CD4-positive, alpha-beta T cell treated with Interleukin-2 at 100 ng/mL for 4 hours (primary cell): ENCODE measurements at regions not wholly inside any gene's neighbourhood (a gene's known extent, or its start where the extent isn't known, plus 50 kb on each side); places are given as distances from the start of the nearest gene placed in this dataset.

ENCODE experiments used
- DNase-seq: peaks from one replicate; pipeline ENCODE4 v3.0.0-alpha.2; 2020; ENCODE audit warnings: low spot score

DNA sequence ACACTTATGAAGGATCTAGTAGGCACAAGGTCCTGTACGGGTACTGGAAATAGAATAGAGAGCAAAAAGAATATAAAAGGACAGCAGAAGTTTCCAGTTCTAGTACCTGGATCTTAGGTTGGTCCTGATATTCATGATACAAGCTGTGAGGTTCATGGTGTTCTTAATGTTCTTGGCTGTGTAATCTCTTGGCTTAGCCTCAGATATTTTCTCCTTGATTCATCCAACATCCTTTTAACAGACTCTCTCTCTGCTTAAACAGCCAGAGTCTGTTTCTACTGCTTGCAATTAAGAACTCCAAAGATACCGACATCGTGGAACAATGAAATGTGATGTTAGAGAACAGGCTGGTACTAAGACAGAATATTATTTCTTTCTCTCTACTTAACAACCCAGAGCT, 49.9 kb downstream of the CNTN3 start:
- no peak for DNase-seq

GRCh38 chr3:74562558-74563269, 51.7 kb downstream of the CNTN3 start:
- no peak for DNase-seq

- DNase-seq: no peak
Measured at GRCh38 chr3:74561881-74562280, 52.6 kb downstream of the CNTN3 start.

DNA sequence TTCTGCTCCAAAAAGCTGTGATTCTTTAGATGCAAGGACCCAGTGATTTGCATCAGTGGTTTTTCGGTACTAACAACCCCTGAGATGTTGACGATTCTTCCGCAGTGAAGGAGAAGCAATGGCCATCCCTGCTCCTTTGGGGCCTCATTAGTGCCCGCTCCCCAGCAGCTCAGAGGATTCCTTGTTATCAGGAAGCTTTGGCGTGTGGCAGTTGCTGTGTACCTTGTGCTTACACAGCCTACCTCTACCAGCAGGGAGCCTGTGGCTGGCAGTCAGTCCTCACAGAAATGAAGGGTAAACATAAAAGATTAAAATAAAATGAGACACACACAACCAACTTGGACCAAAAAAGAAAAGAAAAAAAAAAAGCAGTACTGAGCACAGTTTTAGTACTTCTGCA, 55.2 kb downstream of the CNTN3 start:
- DNase-seq: no peak

DNA sequence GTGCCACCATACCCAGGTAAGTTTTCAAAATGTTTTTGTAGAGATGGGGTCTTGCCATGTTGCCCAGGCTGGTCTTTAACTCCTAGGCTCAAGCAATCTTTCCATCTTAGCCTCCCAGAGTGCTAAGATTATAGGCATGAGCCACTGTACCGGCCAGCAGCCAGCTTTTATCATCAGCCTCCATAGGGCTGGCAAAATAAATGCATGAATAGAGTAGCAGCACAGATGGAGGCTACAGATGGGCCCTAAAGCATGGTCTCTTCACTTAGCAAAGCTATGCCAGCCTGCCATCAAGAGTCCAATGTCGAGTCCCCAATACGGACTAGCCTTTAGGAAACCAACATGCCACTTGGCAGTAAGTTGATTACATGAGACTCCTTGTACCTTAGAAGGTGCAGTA, 63.8 kb downstream of the CNTN3 start:
- no peak for DNase-seq

- DNase-seq: no peak
Measured at GRCh38 chr3:74546426-74546825, 68.0 kb downstream of the CNTN3 start.

- DNase-seq: no peak
Measured at GRCh38 chr3:74542441-74542840, 72.0 kb downstream of the CNTN3 start.

DNA sequence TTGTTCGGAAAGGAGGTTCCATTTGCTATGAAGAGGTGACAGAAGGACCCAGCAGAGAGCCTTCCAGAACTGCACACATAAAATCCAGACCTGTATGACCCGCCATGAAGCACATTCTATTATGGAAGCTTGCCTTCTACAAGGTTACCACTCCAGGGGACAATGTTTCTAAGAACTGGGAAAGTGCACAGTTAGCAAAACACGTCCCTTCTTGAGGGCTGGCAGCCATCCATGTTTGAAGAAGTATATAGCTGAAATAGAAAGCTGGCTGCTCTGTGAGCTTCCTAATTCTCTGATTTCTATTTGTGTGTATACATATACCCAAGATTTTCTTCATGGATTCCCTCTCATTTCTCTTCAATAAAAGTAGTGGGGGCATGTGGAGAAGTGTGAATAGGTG, 74.6 kb downstream of the CNTN3 start:
- no peak for DNase-seq

DNA sequence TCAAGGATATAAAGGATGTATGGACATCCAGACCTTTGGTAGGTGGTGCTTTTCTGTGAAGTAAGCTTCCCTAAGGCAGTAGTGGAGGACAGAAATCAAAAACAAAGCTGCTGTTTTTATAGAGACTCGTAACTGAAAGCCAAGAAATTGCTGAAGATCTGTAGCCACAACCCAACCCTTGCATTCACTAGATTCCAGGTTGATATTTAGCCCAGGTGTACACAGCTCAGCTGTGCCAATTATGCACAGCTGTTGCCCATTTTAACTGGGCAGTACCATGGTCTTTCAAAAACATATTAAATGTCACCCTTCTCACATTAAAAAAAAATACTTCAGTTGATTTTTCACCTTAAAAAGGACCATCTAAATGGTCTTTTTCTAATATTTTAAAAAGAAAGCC, 75.8 kb downstream of the CNTN3 start:
- DNase-seq: no peak

DNA sequence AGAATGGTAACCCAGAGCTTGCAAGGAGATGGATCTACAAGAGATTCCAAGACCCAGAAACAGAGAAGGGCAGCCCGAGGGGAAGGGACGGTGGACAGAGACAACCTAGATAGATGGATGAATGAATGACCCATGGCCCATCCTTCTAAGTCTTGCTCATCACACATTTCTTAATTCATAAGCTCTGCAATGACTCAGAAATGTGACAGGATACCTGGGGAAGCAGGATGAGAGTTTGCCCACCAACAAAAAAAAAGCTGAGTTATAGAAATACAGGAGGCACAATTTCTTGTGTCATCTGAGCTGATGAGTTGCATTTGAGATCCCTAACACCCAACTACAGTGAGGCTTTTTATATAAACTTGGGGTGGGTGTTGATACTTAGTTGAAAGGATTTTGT, 76.6 kb downstream of the CNTN3 start:
- DNase-seq: no peak

DNA sequence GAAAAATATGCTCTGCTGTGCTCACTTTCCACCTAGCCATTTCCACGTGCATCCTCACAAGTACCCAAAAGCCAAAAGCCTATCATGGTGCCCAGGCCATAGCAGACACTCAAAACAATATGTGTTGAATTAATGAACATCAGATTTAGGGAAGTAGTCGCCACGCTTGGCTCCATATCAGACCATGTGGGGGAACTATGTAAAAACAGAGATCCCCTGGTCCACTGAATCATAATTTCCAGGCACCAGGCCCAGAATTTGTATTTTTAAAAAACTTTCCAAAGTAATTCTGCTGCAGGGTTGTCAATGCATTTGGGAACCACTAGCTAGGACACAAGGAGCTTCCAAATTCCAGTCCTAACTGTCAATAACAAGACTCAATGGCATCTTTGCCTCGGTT, 77.3 kb downstream of the CNTN3 start:
- no peak for DNase-seq

DNA sequence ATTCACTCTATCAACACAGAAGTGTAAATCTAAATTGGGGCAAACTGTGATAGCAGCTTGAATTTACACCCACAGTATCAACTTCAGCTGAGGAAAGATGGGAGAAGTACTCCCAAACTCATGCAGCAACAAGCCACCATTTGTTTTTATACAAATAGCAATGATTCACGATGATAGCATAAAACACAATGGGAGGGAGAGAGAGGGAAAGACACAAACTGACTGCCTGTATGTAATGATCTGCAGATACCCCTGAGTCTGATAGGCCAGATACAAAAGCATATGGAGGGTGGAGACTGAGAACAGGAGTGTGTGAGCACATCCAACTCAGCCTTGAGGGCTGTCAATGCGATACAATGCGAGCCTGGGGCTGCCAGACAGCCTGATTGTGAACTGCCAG, 79.2 kb downstream of the CNTN3 start:
- DNase-seq: no peak

DNA sequence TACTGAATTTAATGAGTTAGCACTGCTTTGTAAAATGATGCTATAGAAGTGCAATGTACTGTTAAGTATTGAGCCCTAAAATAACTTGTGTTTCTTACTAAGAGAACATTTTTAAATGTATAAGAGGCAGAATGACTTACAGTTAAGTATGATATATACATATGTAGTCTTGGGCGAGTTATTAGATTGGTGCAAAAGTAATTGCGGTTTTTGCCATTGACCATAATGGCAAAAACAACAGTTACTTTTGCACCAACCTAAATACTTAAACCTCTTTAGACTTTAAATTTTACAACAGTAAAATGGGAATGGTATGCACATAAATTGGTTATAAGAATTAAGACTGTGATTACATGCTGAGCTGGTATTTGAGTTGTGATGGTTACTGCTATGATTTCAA, 79.8 kb downstream of the CNTN3 start:
- no peak for DNase-seq

DNA sequence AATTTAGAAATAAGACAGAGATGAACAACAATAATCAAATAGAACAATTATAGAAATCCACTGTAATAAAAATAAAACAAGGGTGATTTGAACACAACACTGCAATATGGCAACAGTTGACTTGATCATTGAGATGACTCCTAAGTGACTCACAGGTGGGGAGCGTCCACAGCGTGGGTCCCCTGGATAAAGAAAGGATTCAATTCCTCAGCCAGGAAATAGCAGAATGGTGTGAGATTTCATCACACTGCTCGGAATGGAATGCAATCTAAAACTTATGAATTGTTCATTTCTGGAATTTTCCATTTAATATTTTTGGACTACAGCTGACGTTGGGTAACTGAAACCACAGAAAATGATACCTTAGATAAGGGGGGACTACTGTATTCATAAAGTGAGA, 82.0 kb downstream of the CNTN3 start:
- no peak for DNase-seq

- no peak for DNase-seq
Measured at GRCh38 chr3:74531491-74531890, 83.0 kb downstream of the CNTN3 start.

GRCh38 chr3:74529145-74529544, 85.3 kb downstream of the CNTN3 start:
- no peak for DNase-seq

GRCh38 chr3:74527566-74527965, 86.9 kb downstream of the CNTN3 start:
- DNase-seq: no peak

DNA sequence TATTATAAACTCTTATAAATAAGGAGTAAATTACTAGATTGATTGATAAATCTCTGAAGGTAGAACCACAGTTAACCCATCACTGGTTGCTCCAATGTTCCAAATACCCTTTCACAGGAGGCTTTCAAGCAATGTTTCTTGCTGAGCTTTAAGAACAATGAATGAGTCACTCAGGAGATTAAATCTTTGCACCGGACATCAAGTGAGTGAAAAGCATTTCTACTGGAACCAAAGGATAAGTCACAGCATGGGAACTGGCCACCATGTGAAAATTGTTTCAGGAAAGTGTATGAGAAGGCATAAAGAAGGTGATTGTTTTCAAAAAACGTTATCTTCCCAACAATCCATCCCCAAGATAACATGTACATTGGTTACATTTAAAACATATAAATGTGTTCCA, 90.6 kb downstream of the CNTN3 start:
- DNase-seq: no peak

- no peak for DNase-seq
Measured at GRCh38 chr3:74520895-74521294, 93.6 kb downstream of the CNTN3 start.

DNA sequence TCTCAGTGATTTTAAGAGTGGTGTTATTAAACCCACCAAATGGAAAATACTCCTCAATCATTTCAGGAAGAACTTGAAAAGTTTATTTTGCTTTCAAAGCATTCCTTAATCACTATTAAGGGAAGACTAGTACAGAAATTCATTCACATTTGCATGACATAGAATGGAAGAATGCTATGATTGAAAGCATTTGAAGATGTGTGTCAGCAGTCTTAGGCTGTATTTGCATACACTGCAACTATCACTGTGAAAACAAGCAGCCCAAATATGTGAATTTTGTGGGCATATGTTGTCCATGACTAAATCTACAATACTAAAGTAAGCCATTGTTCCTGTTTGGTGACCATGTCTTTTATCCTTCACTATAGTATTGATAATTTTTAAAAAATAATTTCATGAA, 95.8 kb downstream of the CNTN3 start:
- no peak for DNase-seq

- DNase-seq: no peak
Measured at GRCh38 chr3:74516019-74516418, 98.4 kb downstream of the CNTN3 start.

DNA sequence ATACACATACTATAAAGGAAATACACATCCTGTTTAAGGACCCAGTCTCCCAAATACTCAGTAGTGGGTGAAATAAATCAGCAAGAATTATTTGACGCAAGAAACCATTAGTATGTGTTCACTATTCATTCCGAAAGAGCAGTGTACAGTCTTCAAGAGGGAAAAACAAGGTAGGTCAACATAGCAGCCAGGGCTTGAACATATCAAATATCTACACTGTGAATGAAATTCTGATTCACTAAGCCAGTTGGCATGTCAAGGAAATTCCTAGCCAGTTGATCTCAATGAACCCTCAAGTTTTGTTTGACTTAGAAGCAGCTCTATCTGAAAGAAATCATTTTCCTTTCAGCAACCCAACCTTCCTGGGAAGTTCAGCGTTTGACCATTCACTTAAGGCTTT, 99.0 kb downstream of the CNTN3 start:
- DNase-seq: no peak

- no peak for DNase-seq
Measured at GRCh38 chr3:74511078-74511477, 103.4 kb downstream of the CNTN3 start.

DNA sequence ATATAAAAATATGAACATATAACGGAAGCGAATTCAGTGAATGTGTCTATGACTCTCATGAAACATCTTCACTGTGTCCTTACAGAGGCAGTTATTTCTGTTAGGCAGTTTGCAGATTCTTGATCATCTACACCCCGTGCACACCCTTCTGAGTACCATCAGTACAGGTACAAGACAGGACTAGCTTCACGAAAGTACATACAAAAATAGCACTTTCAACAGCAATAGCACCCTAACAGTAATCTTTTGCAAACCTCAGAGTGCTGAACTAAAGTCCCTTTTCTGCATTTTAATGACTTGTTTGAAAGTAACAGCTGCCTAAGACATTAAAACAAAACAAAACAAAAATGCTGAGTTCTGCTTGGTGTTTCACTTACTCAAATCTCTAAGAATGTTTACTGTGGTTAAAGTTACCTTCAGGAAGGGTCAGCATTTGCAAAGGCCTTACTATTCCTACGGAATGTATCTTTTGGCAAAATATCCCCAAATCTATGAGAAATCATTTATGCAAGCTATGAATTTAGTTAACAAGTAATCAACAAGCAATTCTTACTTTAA, 104.1 kb downstream of the CNTN3 start:
- no peak for DNase-seq
